HFFc6 (cell line): ENCODE measurements at regions not wholly inside any gene's neighbourhood (a gene's known extent, or its start where the extent isn't known, plus 50 kb on each side); places are given as distances from the start of the nearest gene placed in this dataset.

Source experiments
- DNase-seq: peaks from one replicate; pipeline ENCODE4 v3.0.0-alpha.2; 2018
- H3K27ac Mint-ChIP-seq: 2 replicates; pipeline ENCODE4 v1.8.0; 2020; ENCODE audit warnings: mild to moderate bottlenecking, mixed read lengths
- H3K27me3 Mint-ChIP-seq: 2 replicates; pipeline ENCODE4 v1.8.0; 2021; ENCODE audit warnings: mild to moderate bottlenecking, moderate library complexity, mixed read lengths; ENCODE audit not compliant: insufficient read depth
- H3K36me3 Mint-ChIP-seq: 2 replicates; pipeline ENCODE4 v1.8.0; 2021; ENCODE audit warnings: low read depth, mixed read lengths
- H3K4me1 Mint-ChIP-seq: 2 replicates; pipeline ENCODE4 v1.8.0; 2020; ENCODE audit warnings: low read depth, mixed read lengths
- H3K4me3 Mint-ChIP-seq: 2 replicates; pipeline ENCODE4 v1.8.0; 2020; ENCODE audit warnings: mild to moderate bottlenecking, moderate library complexity, mixed read lengths
- H3K9me3 Mint-ChIP-seq: 2 replicates; pipeline ENCODE4 v1.8.0; 2020; ENCODE audit warnings: mild to moderate bottlenecking, mixed read lengths
- TF ChIP-seq, protein P1 (sequence below): fragments of 200-600 bp; sonication (generic); IDR thresholded peaks from 2 replicates; pipeline ENCODE4 v1.5.0; 2021; ENCODE audit warnings: antibody characterized with exemption, mild to moderate bottlenecking

DNA sequence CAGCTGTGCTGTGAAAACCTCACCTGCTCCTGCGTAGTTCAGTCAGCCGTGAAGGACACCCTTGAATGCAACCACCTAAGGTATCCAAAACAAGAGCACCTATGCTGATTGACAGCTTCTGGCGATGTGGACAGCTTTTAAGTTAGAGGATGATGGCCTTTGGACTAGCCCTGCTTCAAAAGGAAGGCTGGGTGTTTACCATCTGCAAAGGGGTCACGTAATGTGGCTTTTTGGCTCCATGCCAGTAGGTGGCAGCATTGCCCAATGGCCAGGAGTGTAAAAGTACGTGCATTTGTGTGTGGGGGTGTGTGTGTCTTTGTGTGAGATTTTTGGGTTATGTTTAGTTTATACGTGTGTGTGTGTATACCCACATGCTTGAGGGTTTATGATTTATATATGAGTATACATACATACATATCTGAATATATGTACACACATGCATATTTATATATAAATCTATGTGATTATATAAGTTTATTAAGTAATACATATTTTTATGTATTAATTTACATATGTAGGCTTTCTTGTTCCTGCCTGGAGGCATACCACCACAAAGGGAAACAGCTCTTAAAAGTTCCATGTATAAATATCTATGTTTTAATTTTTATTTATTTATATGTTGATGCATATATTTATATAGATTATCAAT lies 236.3 kb upstream of the ANKRD30A start:
- Mint-ChIP-seq H3K36me3 (no peaks in the 10 kb centered on the region), H3K9me3 (no peaks in the 10 kb centered on the region), H3K4me1 (no peaks in the 10 kb centered on the region), H3K4me3 (no peak overlapping the region), H3K27ac (no peak overlapping the region), H3K27me3 (no peaks in the 10 kb centered on the region)
- no peak for DNase-seq
- TF ChIP-seq, protein P1, sequence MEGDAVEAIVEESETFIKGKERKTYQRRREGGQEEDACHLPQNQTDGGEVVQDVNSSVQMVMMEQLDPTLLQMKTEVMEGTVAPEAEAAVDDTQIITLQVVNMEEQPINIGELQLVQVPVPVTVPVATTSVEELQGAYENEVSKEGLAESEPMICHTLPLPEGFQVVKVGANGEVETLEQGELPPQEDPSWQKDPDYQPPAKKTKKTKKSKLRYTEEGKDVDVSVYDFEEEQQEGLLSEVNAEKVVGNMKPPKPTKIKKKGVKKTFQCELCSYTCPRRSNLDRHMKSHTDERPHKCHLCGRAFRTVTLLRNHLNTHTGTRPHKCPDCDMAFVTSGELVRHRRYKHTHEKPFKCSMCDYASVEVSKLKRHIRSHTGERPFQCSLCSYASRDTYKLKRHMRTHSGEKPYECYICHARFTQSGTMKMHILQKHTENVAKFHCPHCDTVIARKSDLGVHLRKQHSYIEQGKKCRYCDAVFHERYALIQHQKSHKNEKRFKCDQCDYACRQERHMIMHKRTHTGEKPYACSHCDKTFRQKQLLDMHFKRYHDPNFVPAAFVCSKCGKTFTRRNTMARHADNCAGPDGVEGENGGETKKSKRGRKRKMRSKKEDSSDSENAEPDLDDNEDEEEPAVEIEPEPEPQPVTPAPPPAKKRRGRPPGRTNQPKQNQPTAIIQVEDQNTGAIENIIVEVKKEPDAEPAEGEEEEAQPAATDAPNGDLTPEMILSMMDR = no peak

DNA sequence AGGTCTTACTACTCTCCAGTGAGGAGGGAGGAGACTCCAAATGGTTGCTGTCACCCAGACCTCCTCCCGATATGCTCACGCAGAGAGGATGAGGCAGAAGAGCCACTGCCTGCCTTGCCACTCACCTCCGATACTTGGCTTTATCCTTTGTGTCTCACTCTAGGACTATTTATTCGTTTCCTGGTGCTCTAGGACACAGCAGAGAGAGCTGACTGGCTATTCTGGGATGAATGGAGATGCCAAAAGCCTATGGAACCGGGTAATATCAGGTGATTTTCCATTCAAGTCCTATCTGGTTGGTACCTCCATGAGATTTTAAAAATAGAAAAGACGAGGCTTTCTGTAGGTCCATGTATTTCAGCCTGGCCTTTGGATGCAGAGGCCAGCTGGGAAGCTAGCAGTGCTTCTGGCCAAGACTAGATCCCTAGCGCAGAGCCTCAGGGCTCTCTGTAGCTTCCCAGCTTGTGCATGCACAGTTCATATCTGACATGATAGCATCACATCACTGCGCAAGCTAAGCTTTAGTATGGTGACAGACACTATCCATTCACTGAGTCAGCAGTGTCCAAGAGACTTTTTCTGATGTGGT lies 239.0 kb upstream of the ANKRD30A start:
- no peak overlapping the region for H3K27ac Mint-ChIP-seq
- TF ChIP-seq, protein P1 = no peak
- peaks cover 6% of the 10 kb centered on the region; the same call in 1 of the 2 replicates for H3K27me3 Mint-ChIP-seq
- no peaks in the 10 kb centered on the region for H3K9me3 Mint-ChIP-seq
- no peak for DNase-seq
- no peaks in the 10 kb centered on the region for H3K4me1 Mint-ChIP-seq
- no peaks in the 10 kb centered on the region for H3K36me3 Mint-ChIP-seq
- H3K4me3 Mint-ChIP-seq = no peak overlapping the region

GRCh38 chr10:36885746-36886145 lies 239.7 kb upstream of the ANKRD30A start:
- DNase-seq = no peak
- no peaks in the 10 kb centered on the region for H3K4me1 Mint-ChIP-seq
- no peak overlapping the region for H3K4me3 Mint-ChIP-seq
- H3K36me3 Mint-ChIP-seq = no peaks in the 10 kb centered on the region
- H3K27me3 Mint-ChIP-seq = peaks cover 6% of the 10 kb centered on the region; the same call in 1 of the 2 replicates
- no peak overlapping the region for H3K27ac Mint-ChIP-seq
- TF ChIP-seq, protein P1 = no peak
- H3K9me3 Mint-ChIP-seq = no peaks in the 10 kb centered on the region

- H3K4me3 Mint-ChIP-seq = no peak overlapping the region
- H3K27me3 Mint-ChIP-seq = peaks cover 13% of the 10 kb centered on the region
- H3K9me3 Mint-ChIP-seq = no peaks in the 10 kb centered on the region
- H3K36me3 Mint-ChIP-seq = no peaks in the 10 kb centered on the region
- H3K4me1 Mint-ChIP-seq = no peaks in the 10 kb centered on the region
- H3K27ac Mint-ChIP-seq = no peak overlapping the region
- TF ChIP-seq, protein P1 = no peak
- no peak for DNase-seq
Observed at GRCh38 chr10:36882781-36883180, 242.6 kb upstream of the ANKRD30A start.

GRCh38 chr10:36880898-36881297 lies 244.5 kb upstream of the ANKRD30A start:
- DNase-seq = peak; percentile 35
- no peaks in the 10 kb centered on the region for H3K36me3 Mint-ChIP-seq
- no peaks in the 10 kb centered on the region for H3K4me1 Mint-ChIP-seq
- H3K27ac Mint-ChIP-seq = no peak overlapping the region
- H3K9me3 Mint-ChIP-seq = no peaks in the 10 kb centered on the region
- TF ChIP-seq, protein P1 = peak; percentile 76
- peaks cover 13% of the 10 kb centered on the region for H3K27me3 Mint-ChIP-seq
- H3K4me3 Mint-ChIP-seq = no peak overlapping the region
